Right kidney (tissue), 1 donor: ENCODE measurements at regions not wholly inside any gene's neighbourhood (a gene's known extent, or its start where the extent isn't known, plus 50 kb on each side); places are given as distances from the start of the nearest gene placed in this dataset.

ENCODE experiments used
- DNase-seq: peaks from one replicate; pipeline ENCODE4 v3.0.0-alpha.2; 2016

GRCh38 chr5:17763301-17763700, 129.0 kb downstream of the TAF11L14 start:
- DNase-seq = no peak

GRCh38 chr5:17766031-17766430, 131.8 kb downstream of the TAF11L14 start:
- no peak for DNase-seq

GRCh38 chr5:17769277-17769676, 135.0 kb downstream of the TAF11L14 start:
- DNase-seq = no peak

GRCh38 chr5:17772232-17772631, 138.0 kb downstream of the TAF11L14 start:
- no peak for DNase-seq

GRCh38 chr5:17785774-17786173, 151.5 kb downstream of the TAF11L14 start:
- DNase-seq = no peak

GRCh38 chr5:17788351-17788750, 154.1 kb downstream of the TAF11L14 start:
- DNase-seq = no peak

GRCh38 chr5:17794201-17794600, 159.9 kb downstream of the TAF11L14 start:
- no peak for DNase-seq

- no peak for DNase-seq
These were observed 160.6 kb downstream of the TAF11L14 start for GRCh38 chr5:17794815-17795214.

GRCh38 chr5:17796142-17796541, 161.9 kb downstream of the TAF11L14 start:
- DNase-seq = no peak

- no peak for DNase-seq
These were observed 162.6 kb downstream of the TAF11L14 start for GRCh38 chr5:17796757-17797396.

GRCh38 chr5:17799521-17799920, 165.3 kb downstream of the TAF11L14 start:
- no peak for DNase-seq

- no peak for DNase-seq
These were observed 167.3 kb downstream of the TAF11L14 start for GRCh38 chr5:17801595-17801994.

GRCh38 chr5:17802256-17802655, 168.0 kb downstream of the TAF11L14 start:
- DNase-seq = no peak

GRCh38 chr5:17803971-17804370, 169.7 kb downstream of the TAF11L14 start:
- DNase-seq = no peak

- DNase-seq = no peak
These were observed 171.1 kb downstream of the TAF11L14 start for GRCh38 chr5:17805227-17805825.

- no peak for DNase-seq
These were observed 172.7 kb downstream of the TAF11L14 start for GRCh38 chr5:17806818-17807468.

GRCh38 chr5:17808566-17808965, 174.3 kb downstream of the TAF11L14 start:
- DNase-seq = no peak

- DNase-seq = no peak
These were observed 176.5 kb downstream of the TAF11L14 start for GRCh38 chr5:17810734-17811133.

- no peak for DNase-seq
These were observed 179.0 kb downstream of the TAF11L14 start for GRCh38 chr5:17813214-17813613.

- no peak for DNase-seq
These were observed 182.2 kb downstream of the TAF11L14 start for GRCh38 chr5:17816505-17816904.

GRCh38 chr5:17816944-17817343, 182.7 kb downstream of the TAF11L14 start:
- DNase-seq = no peak

- no peak for DNase-seq
These were observed 183.7 kb downstream of the TAF11L14 start for GRCh38 chr5:17817990-17818389.

- DNase-seq = no peak
These were observed 185.5 kb downstream of the TAF11L14 start for GRCh38 chr5:17819783-17820182.

GRCh38 chr5:17828681-17829080, 194.4 kb downstream of the TAF11L14 start:
- DNase-seq = no peak
